SK-N-DZ (cell line): ENCODE measurements at regions not wholly inside any gene's neighbourhood (a gene's known extent, or its start where the extent isn't known, plus 50 kb on each side); places are given as distances from the start of the nearest gene placed in this dataset.
"Not testable (repeated sequence)": the region's sequence is repeated elsewhere in the genome, so short reads cannot be mapped to it uniquely, and the experiment has no call there.

ENCODE experiments used
- DNase-seq: peaks from one replicate; pipeline ENCODE4 v3.0.0-alpha.2; 2015; ENCODE audit warnings: low spot score
- small RNA-seq, 2 experiments: library from RNA; depleted of rRNA; stranded (forward); fragments of <200 nt; gene quantifications; one replicate each; pipeline ENCODE3, GENCODE V24; 2014

- no peak for DNase-seq
Observed at GRCh38 chr20:57774951-57775350, 65.1 kb upstream of the PMEPA1 start.

DNA sequence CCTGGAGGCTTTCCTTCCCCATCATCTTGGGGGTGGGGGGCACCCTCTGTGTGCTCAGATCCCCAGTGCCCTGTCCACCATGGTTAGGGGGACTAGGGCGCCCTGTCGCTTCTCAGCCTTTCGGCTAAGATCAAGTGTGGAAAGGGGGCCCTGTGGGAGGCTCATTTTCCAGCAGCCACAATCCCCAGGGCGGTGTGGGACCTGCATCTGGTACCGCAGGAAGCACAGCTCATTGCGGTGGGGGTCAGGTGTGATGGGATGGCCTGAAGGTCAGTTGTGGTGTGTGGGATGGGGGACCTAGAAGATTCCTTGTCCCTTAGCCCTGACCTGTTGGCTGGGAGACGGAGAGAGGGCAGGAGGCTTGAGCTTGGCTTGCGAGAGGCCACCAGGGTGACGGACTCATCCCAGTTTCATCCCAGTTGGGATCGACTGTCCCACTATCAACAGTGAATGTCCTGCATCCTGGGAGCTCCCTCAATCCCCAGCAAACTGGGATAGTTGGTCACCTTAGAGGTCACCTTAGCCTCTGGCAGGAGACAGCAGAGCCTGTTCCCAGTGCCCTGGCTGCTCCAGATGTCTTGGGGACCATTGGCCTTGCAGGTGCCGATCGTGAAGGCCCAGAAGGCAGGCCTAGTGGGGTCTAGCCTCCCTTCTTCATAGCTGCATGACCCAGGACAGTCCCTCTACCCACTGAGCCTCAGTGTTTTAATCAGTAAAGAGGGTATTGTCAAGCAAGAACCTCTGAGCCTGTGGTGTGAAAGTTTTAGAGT is 64.5 kb upstream of the PMEPA1 start:
- DNase-seq: no peak

GRCh38 chr20:57773059-57773815 is 63.4 kb upstream of the PMEPA1 start:
- no peak for DNase-seq

DNA sequence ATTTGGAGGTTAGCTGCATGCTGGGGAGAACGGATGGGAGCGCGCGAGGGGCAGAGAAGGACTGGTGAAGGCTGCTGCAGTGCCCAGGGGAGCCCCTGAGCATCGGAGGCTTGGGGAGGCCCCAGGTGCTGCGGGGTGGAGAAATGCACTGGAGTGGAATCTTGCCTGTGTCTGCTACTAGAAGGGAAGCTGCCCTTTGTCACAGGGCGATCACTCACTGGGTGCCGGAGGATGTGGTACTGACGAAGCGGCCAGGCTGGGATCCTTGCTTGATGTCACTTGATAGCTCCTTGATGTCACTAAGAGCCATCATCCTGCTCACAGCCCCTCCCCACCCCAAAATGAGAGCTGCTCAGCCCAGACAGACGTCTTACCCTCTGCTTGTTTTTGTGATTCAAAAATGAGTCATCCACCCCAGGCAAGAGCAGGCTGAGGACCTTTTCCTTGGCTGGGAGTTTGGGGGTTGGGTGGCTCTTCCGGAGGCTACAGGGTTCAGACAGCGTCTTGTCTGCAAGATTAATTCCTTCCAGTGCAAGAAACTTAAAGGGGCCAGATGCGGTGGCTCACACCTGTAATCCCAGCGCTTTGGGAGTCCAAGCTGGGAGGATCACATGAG is 62.6 kb upstream of the PMEPA1 start:
- DNase-seq: no peak

DNA sequence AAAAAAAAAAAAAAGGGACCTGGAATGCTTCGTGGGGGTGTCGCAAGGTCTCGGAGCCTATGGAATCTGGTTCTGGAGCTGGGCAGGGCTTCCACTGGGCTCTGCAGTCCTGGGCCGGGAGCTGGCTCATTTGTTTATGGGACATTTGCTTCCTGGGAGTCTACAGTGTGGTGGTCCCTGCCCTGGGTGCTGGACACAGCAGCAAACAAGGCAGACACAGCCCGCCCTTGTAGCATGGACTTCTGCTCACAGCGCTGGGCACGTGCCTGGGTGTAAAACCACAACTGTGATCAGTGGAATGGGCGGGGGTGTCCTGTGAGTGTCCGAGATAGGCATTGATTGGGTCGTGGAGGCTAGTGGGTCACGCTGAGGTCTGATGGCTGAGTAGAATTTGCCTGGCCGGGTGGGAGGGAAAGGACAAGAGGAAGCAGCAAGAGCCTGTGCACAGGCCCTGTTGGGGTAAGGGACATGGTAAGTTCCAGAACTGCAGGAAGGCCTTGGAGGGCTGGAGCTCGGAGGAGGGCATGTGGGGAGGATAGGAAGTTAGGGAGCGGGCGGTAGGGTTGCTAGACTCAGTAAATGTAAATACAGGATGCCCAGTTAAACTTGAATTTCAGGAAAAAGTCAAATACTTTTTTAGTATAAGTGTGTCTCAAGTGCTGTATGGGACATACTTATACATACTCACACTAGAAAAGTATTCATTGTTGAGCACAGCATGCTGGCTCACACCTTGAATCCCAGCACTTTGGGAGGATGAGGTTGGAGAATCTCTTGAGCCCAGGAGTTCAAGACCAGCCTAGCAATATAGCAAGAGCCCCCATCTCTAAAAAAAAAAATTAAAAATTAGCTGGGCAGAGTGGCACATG is 61.3 kb upstream of the PMEPA1 start:
- DNase-seq: no peak

GRCh38 chr20:57770401-57770800 is 60.6 kb upstream of the PMEPA1 start:
- DNase-seq: not testable (repeated sequence)

- DNase-seq: no peak
Observed at GRCh38 chr20:57769756-57770155, 59.9 kb upstream of the PMEPA1 start.

- DNase-seq: no peak
Observed at GRCh38 chr20:57768519-57768918, 58.7 kb upstream of the PMEPA1 start.

GRCh38 chr20:57767441-57767840 is 57.6 kb upstream of the PMEPA1 start:
- DNase-seq: no peak

DNA sequence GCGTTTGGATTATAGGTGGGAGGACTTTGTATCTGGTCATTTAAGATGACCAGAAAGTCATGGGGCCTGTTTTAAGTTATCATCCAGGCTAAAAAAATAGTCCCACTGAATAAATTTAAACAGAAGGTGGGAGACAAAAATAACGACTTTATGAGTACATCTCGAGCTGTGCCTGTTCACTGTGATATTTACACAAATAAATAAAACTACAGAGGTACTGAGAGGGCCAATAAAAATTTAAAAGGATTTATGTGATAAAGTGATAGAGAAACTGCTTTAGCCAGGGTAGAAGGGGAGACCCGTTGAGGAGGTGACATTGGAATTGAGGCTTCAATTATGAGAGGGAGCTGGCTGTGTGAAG is 53.4 kb upstream of the PMEPA1 start:
- DNase-seq: no peak

GRCh38 chr20:57762531-57763234 is 52.9 kb upstream of the PMEPA1 start:
- DNase-seq: no peak

GRCh38 chr20:57761413-57761734 is 51.6 kb upstream of the PMEPA1 start:
- DNase-seq: no peak

GRCh38 chr20:57760698-57761412 is 51.0 kb upstream of the PMEPA1 start:
- DNase-seq: no peak

DNA sequence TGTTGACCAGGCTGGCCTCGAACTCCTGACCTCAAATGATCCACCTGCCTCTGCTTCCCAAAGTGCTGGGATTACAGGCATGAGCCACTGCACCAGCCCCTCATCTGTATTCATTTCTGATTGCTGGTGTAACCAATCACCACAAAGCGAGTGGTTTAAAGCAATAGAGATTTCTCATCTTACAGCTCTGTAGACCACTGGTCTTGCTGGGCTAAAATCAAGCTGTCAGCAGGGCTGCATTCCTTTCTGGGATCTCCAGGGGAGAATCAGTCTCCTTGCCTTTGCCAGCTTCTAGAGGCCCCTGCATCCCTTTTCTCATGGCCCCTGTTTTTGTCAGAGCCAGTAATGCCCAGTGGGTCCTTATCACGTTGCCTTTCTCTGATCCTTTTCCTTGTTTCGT is 49.9 kb upstream of the PMEPA1 start:
- DNase-seq: no peak

Small RNAs in the stretch of these regions (small RNA-seq; reads per million reads assigned to genes)
- gene MIR4532: 0 to 0.04 reads per million in 2 experiments
